ENCODE measurements at regions not wholly inside any gene's neighbourhood (a gene's known extent, or its start where the extent isn't known, plus 50 kb on each side); places are given as distances from the start of the nearest gene placed in this dataset.

DNA sequence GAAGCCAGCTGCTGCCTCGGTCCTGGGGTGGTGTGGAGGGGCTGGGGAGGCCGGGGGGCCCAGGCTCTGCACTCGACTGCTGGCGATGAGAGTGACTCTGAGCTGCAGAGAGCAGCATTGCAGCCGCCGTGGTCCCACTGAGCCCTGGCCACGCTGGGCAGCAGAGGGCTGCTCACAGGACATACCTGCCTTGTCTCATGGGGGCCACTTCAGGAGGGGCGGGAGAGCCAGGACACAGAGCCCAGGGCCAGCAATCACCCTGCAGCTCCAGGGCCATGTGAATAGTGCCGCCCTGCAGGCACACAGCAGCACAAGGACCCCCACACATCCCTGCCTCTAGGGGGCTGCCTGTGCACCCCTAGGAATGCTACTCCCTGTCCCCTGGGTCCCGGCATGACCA, 147.0 kb downstream of the CRYBB2 start:
- Histone ChIP-seq H3K36me3 (ENCODE audit: control insufficient read depth in 2 of 4, insufficient read depth in 4 of 4, low read length in 3 of 4) (no peaks in the 10 kb centered on the region; a peak in 2 of 8 replicates), H3K79me1 (ENCODE audit: low read depth, low read length) (peaks cover 13% of the 10 kb centered on the region; the same call in 1 of the 2 replicates), H3K27ac (ENCODE audit: low read depth, low read length) (no peak overlapping the region), H3K56ac (replicated peaks; ENCODE audit: insufficient read length, low read depth, low read length) (no peak overlapping the region), H4K91ac (replicated peaks; ENCODE audit: insufficient read length, low read length) (no peak overlapping the region), H4K5ac (ENCODE audit: insufficient read length, low read depth, low read length) (no peak overlapping the region), H4K20me1 (replicated peaks in 1 of 2; ENCODE audit: control insufficient read depth in 1 of 2, insufficient read depth in 2 of 2, low read length in 2 of 2) (peaks cover 7 to 15% of the 10 kb centered on the region in 2 experiments), H2AK5ac (ENCODE audit: low read depth, low read length) (no peak overlapping the region), H3K79me2 (ENCODE audit: control insufficient read depth in 1 of 2, insufficient read depth in 2 of 2, low read length in 2 of 2) (peaks cover 0 to 4% of the 10 kb centered on the region in 2 experiments; a peak in 1 of 4 replicates), H3K4me1 (replicated peaks in 1 of 4; ENCODE audit: control insufficient read depth in 3 of 4, insufficient read depth in 4 of 4, low read length in 3 of 4) (peaks cover 0 to 4% (median 0%) of the 10 kb centered on the region in 4 experiments; a peak in 2 of 7 replicates), H3K4ac (replicated peaks; ENCODE audit: insufficient read length, low read depth, low read length) (no peak overlapping the region), H3K23ac (ENCODE audit: insufficient read length) (no peak overlapping the region), H3K4me2 (ENCODE audit: insufficient read depth in 1 of 2, low read depth in 2 of 2, low read length in 2 of 2) (no peak overlapping the region), H3K23me2 (ENCODE audit: low read depth, low read length) (no peaks in the 10 kb centered on the region), H2BK15ac (ENCODE audit: low read length) (no peak overlapping the region), H2BK120ac (replicated peaks; ENCODE audit: low read depth, low read length) (no peak overlapping the region), H2BK12ac (ENCODE audit: low read depth, low read length) (no peak overlapping the region), H2BK5ac (ENCODE audit: low read depth, low read length) (no peak overlapping the region), H3K27me3 (replicated peaks in 1 of 4; ENCODE audit: control insufficient read depth in 3 of 4, extremely low read depth in 1 of 4, insufficient read depth in 3 of 4, low read length in 3 of 4) (no peaks in the 10 kb centered on the region), H2AFZ (ENCODE audit: low read length) (no peak overlapping the region), H3K4me3 (ENCODE audit: extremely low read depth in 1 of 4, insufficient read depth in 2 of 4, low read depth in 3 of 4, low read length in 4 of 4) (no peak overlapping the region), H4K8ac (ENCODE audit: extremely low read depth, insufficient read depth, low read length) (no peak overlapping the region), H2BK20ac (ENCODE audit: low read length) (no peak overlapping the region), H3K9ac (replicated peaks in 1 of 4; ENCODE audit: extremely low read depth in 1 of 4, low read depth in 3 of 4, low read length in 3 of 4) (no peak overlapping the region), H3K9me3 (ENCODE audit: insufficient read depth in 2 of 2, low read depth in 1 of 2, low read length in 1 of 2) (no peaks in the 10 kb centered on the region), H3K18ac (ENCODE audit: extremely low read depth, low read length) (no peak overlapping the region; the same call in 1 of the 2 replicates), H3K14ac (ENCODE audit: insufficient read length) (no peak overlapping the region)
- CTCF ChIA-PET (ENCODE audit: partially characterized antibody), result interaction anchor here (1.0 to 1.8 kb wide), 7 partner anchors 11 to 79 kb away, joined by 3 to 9 read pairs (median 3); no protein-coding TSS in a partner anchor
- TF ChIP-seq, protein P1, sequence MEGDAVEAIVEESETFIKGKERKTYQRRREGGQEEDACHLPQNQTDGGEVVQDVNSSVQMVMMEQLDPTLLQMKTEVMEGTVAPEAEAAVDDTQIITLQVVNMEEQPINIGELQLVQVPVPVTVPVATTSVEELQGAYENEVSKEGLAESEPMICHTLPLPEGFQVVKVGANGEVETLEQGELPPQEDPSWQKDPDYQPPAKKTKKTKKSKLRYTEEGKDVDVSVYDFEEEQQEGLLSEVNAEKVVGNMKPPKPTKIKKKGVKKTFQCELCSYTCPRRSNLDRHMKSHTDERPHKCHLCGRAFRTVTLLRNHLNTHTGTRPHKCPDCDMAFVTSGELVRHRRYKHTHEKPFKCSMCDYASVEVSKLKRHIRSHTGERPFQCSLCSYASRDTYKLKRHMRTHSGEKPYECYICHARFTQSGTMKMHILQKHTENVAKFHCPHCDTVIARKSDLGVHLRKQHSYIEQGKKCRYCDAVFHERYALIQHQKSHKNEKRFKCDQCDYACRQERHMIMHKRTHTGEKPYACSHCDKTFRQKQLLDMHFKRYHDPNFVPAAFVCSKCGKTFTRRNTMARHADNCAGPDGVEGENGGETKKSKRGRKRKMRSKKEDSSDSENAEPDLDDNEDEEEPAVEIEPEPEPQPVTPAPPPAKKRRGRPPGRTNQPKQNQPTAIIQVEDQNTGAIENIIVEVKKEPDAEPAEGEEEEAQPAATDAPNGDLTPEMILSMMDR (IDR thresholded peaks at IDR 0.05; ENCODE audit: control extremely low read depth in 1 of 3, insufficient read depth in 1 of 3, low read depth in 1 of 3, low read length in 3 of 3), result peak; percentile 57 to 77 (median 64)
- TF ChIP-seq SIN3A (conservative IDR thresholded peaks at IDR 0.05 in 1 of 2, IDR thresholded peaks at IDR 0.05 in 1 of 2; ENCODE audit: low read depth in 1 of 2, low read length in 2 of 2), result no peak
- TF ChIP-seq TEAD4 (IDR thresholded peaks at IDR 0.05; ENCODE audit: low read depth, low read length), result 0 out of 2 replicates have a peak, but pooled peaks have one; percentile 39
- peak in 1 of 2 experiments; percentile 27; a peak in 2 of 4 replicates for TF ChIP-seq RAD21 (IDR thresholded peaks at IDR 0.05 in 1 of 2, conservative IDR thresholded peaks at IDR 0.05 in 1 of 2; ENCODE audit: low read depth in 2 of 2, low read length in 2 of 2)
- no peak for DNase-seq (ENCODE audit: low read depth in 1 of 2, low spot score in 2 of 2)
- 92% methylated on average over 10 of the region's 10 CpGs; no CpG with 5 or more reads in 1 of the 2 experiments for WGBS, 2 experiments (ENCODE audit: extremely low coverage in 1 of 2, insufficient coverage in 1 of 2, insufficient read length in 1 of 2, insufficient replicate concordance in 2 of 2, low coverage in 1 of 2, low lambda C conversion rate in 2 of 2, missing lambda C conversion rate in 1 of 2)
- FAIRE-seq, result no peak
- POLR2A ChIA-PET (ENCODE audit: partially characterized antibody), result interaction anchor here (0.7 to 1.2 kb wide), 2 partner anchors 13 to 32 kb away, joined by 3 read pairs; no protein-coding TSS in a partner anchor

Measured in H1 (cell line).